Mucosa of stomach (tissue), 1 donor: ENCODE measurements at regions not wholly inside any gene's neighbourhood (a gene's known extent, or its start where the extent isn't known, plus 50 kb on each side); places are given as distances from the start of the nearest gene placed in this dataset.

Experiments used
- H3K27me3 ChIP-seq: one replicate; pipeline ENCODE4 v1.7.0; 2013; ENCODE audit warnings: mild to moderate bottlenecking, low read length; ENCODE audit not compliant: control insufficient read depth, insufficient read depth
- H3K36me3 ChIP-seq: one replicate; pipeline ENCODE4 v1.7.0; 2013; ENCODE audit warnings: low read length; ENCODE audit not compliant: control insufficient read depth, insufficient read depth
- H3K4me1 ChIP-seq: one replicate; pipeline ENCODE4 v1.7.0; 2013; ENCODE audit warnings: mild to moderate bottlenecking, low read length; ENCODE audit not compliant: control insufficient read depth, insufficient read depth
- H3K4me3 ChIP-seq: one replicate; pipeline ENCODE4 v1.7.0; 2013; ENCODE audit warnings: low read length
- H3K9ac ChIP-seq: one replicate; pipeline ENCODE4 v1.7.0; 2013; ENCODE audit warnings: mild to moderate bottlenecking, low read length, moderate library complexity
- H3K9me3 ChIP-seq: one replicate; pipeline ENCODE4 v1.7.0; 2013; ENCODE audit warnings: mild to moderate bottlenecking, low read length, moderate library complexity; ENCODE audit not compliant: control insufficient read depth
- donor health status: Pancreatic carcinoma.

- H3K4me3 ChIP-seq, result no peak overlapping the region
- H3K9ac ChIP-seq, result no peak overlapping the region
- no peaks in the 10 kb centered on the region for H3K36me3 ChIP-seq
- no peaks in the 10 kb centered on the region for H3K4me1 ChIP-seq
- no peaks in the 10 kb centered on the region for H3K9me3 ChIP-seq
- H3K27me3 ChIP-seq, result no peaks in the 10 kb centered on the region
These were observed 684.1 kb upstream of the ARGLU1 start for GRCh38 chr13:107252021-107252420.

DNA sequence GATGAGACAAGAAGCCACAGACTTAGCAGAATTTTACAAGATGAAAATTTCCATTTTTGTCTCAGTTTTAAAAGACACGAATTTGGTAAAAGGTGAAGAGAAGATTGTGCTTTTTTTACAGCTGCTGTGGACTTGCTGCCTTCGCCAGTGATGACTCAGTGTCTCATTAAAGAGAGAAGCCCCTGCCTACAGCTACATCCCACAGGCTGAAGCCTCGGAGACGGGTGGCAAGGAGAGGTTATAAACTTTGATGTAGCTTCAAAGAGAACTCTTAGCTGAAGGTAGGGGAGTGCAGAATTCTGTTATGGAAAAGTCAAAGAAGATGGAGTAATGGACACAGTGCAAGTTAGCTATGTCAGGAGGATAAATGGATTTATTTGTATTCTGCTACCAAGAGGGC lies 683.4 kb upstream of the ARGLU1 start:
- H3K36me3 ChIP-seq, result no peaks in the 10 kb centered on the region
- H3K4me3 ChIP-seq, result no peak overlapping the region
- H3K4me1 ChIP-seq, result no peaks in the 10 kb centered on the region
- no peak overlapping the region for H3K9ac ChIP-seq
- H3K9me3 ChIP-seq, result no peaks in the 10 kb centered on the region
- H3K27me3 ChIP-seq, result no peaks in the 10 kb centered on the region

DNA sequence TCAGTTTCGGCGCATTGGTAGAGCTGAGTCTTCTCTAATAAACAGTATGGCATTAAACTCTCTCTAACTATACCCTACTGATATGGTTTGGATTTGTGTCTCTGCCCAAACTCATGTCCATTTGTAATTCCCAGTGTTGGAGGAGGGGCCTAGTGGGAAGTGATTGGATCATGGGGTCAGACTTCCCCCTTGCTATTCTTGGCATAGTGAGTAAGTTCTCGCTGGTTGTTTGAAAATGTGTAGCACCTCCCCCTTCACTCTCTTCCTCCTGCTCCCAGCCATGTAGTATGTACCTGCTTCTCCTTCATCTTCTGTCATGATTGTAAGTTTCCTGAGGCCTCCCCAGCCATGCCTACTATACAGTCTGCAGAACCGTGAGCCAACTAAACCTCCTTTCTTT lies 682.7 kb upstream of the ARGLU1 start:
- Histone ChIP-seq H3K36me3 (no peaks in the 10 kb centered on the region), H3K9ac (no peak overlapping the region), H3K27me3 (no peaks in the 10 kb centered on the region), H3K4me1 (no peaks in the 10 kb centered on the region), H3K9me3 (no peaks in the 10 kb centered on the region), H3K4me3 (no peak overlapping the region)

GRCh38 chr13:107244241-107244640 lies 676.3 kb upstream of the ARGLU1 start:
- Histone ChIP-seq H3K4me3 (no peak overlapping the region), H3K27me3 (no peaks in the 10 kb centered on the region), H3K9me3 (no peaks in the 10 kb centered on the region), H3K9ac (no peak overlapping the region), H3K36me3 (no peaks in the 10 kb centered on the region), H3K4me1 (no peaks in the 10 kb centered on the region)

- H3K36me3 ChIP-seq, result no peaks in the 10 kb centered on the region
- no peak overlapping the region for H3K4me3 ChIP-seq
- H3K27me3 ChIP-seq, result no peaks in the 10 kb centered on the region
- no peak overlapping the region for H3K9ac ChIP-seq
- no peaks in the 10 kb centered on the region for H3K9me3 ChIP-seq
- no peaks in the 10 kb centered on the region for H3K4me1 ChIP-seq
These were observed 674.2 kb upstream of the ARGLU1 start for GRCh38 chr13:107242138-107242537.

GRCh38 chr13:107241381-107241780 lies 673.4 kb upstream of the ARGLU1 start:
- no peaks in the 10 kb centered on the region for H3K27me3 ChIP-seq
- H3K9me3 ChIP-seq, result no peaks in the 10 kb centered on the region
- H3K9ac ChIP-seq, result no peak overlapping the region
- no peaks in the 10 kb centered on the region for H3K36me3 ChIP-seq
- H3K4me1 ChIP-seq, result no peaks in the 10 kb centered on the region
- no peak overlapping the region for H3K4me3 ChIP-seq

DNA sequence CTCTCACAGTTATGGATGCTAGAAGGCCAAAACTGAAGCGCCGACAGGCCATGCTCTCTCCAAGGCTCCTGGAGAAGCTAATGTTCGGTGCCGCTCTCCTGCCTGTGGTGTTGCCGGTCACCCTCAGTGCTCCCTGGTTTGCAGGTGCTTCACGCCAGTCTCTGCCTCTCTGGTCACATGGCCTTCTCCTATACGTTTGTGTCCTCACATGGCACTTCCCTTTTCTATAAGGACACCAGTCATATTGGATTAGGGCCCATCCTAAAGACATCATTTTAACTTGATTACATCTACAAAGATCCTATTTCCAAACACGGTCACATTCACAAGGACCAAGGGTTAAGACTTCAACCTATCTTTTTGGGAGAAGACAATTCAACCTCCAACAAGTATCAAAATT lies 671.3 kb upstream of the ARGLU1 start:
- Histone ChIP-seq H3K27me3 (no peaks in the 10 kb centered on the region), H3K4me3 (no peak overlapping the region), H3K9ac (no peak overlapping the region), H3K9me3 (no peaks in the 10 kb centered on the region), H3K36me3 (no peaks in the 10 kb centered on the region), H3K4me1 (no peaks in the 10 kb centered on the region)

DNA sequence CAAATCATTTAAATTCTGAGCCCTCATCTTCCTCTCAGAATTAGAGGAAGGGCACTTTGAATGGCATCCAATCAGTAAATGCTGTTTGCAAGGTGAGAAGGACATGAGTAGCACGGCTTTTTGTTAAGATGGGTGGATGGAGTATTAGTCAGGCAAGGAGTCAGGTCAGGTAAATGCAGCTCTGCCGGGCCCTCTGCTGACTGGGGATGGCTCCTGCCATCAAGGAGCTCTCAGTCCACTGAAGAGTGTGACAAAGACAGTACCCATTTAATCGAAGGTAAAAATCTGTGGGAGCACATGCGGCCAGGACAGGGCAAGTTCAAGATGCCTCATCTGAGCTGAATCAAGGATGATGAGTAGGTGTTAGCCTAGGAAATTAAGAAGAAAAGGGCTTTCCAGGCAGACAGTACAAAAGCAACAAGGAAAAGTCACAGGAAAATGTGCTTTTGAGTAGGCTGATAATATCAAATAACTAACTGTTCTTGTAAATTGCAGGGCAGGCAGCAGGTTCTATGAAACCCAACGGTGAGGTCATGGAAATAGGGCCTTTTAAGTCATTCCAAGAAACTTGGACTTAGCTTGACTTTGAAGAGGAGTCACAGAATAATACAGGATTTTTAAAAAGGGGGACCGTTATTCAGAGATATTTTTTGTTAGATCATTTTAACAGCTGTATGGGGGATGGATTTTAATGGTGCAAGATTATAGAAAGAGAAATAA lies 670.5 kb upstream of the ARGLU1 start:
- Histone ChIP-seq H3K4me3 (no peak overlapping the region), H3K4me1 (no peaks in the 10 kb centered on the region), H3K36me3 (no peaks in the 10 kb centered on the region), H3K9ac (no peak overlapping the region), H3K27me3 (no peaks in the 10 kb centered on the region), H3K9me3 (no peaks in the 10 kb centered on the region)

DNA sequence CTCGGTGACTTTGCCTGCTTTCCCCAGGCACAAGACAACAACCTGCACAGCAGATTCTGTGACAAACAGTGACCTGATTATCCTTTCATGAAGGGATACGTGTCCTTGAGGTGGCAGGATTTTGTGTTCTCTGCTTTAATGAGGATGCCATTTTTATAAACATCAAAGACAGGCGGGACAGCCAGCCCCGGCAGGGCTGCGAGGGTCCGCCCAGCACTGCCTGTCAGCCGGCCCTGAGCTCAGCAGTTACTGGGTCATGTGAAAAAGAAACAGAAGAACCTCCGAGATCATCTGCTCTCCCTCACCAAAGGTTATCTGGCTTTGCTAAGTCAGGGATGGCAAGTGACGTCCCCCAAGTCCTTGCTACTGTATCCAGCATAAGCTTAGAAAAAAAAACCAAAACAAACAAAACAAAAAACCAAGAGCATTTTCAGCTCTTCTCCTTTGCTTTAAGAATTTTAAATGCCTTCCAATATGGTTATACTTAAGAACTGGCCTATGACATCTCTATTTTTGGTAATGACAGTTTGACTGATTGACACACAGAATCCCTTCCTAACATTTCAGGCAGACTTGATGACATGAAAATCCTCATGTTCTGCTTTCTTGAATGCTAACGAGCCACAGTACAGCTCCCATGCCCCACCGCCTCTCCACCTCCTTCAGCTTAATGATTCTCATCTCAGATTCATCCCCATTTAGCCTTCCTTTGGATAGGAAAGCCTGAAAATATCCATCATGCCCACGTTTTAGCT lies 666.6 kb upstream of the ARGLU1 start:
- H3K27me3 ChIP-seq, result no peaks in the 10 kb centered on the region
- no peaks in the 10 kb centered on the region for H3K4me1 ChIP-seq
- no peak overlapping the region for H3K9ac ChIP-seq
- H3K9me3 ChIP-seq, result no peaks in the 10 kb centered on the region
- no peaks in the 10 kb centered on the region for H3K36me3 ChIP-seq
- H3K4me3 ChIP-seq, result no peak overlapping the region

DNA sequence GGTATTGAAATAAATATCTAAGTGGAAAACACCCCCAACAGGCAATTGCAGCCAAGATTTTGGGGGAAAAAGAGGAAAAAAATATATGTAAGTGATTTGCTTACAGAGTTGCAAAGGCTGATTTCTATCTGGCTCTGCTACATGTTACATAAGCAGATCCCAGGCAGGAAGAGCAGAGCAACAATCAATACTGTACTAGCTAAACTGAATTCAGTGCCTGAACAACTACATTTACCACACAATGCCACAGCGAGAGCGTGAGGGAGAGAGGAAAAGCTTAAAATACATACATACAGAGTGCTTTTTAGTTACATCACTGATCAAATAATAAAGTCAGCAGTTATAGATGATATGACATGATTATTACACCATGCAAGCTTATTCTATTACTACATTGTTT lies 665.6 kb upstream of the ARGLU1 start:
- Histone ChIP-seq H3K9ac (no peak overlapping the region), H3K27me3 (no peaks in the 10 kb centered on the region), H3K4me1 (no peaks in the 10 kb centered on the region), H3K9me3 (no peaks in the 10 kb centered on the region), H3K36me3 (no peaks in the 10 kb centered on the region), H3K4me3 (no peak overlapping the region)

DNA sequence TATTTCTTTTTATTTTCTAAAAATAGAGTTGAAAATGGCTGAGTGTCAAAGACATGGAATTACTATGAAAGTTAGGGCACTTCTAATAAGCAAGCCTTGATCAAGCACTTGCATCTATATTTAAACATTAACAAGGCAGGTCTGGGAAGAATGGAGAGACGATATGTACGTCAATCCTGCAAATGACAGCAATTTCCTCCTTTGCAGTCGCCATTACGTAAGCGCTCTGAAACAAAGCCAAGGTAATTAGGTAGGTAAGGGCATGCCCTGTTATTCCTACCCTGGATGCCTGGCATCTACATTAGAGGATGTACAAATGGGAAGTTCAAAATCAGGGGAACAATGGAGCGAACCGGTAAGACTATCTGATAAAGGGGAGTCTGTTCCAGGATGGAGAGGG lies 664.0 kb upstream of the ARGLU1 start:
- no peaks in the 10 kb centered on the region for H3K36me3 ChIP-seq
- H3K4me1 ChIP-seq, result no peaks in the 10 kb centered on the region
- no peak overlapping the region for H3K4me3 ChIP-seq
- H3K27me3 ChIP-seq, result no peaks in the 10 kb centered on the region
- H3K9ac ChIP-seq, result no peak overlapping the region
- H3K9me3 ChIP-seq, result no peaks in the 10 kb centered on the region

DNA sequence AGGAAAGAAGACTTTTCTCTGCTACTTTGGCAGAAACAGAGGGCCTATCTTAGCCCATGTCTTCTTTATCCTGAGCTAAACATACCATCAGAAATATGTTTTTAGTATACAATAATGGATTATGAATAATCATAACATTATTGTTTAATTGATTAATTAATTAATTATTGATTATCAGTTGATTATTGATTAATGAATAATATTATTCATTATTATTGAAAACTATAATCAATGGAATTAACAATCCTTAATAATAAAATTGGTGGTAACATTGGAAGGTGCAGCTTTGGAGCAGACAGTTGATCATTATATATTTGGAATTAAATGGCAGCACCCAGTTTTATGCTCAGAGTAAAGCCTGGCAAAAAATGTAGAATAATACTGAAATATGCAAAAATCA lies 655.9 kb upstream of the ARGLU1 start:
- no peaks in the 10 kb centered on the region for H3K36me3 ChIP-seq
- no peak overlapping the region for H3K4me3 ChIP-seq

More for the DNA sequence above, 655.9 kb upstream of the ARGLU1 start:
- Histone ChIP-seq H3K9ac (no peak overlapping the region), H3K27me3 (no peaks in the 10 kb centered on the region), H3K4me1 (no peaks in the 10 kb centered on the region), H3K9me3 (no peaks in the 10 kb centered on the region)
